Breast epithelium (tissue), 4 donors: ENCODE measurements at regions not wholly inside any gene's neighbourhood (a gene's known extent, or its start where the extent isn't known, plus 50 kb on each side); places are given as distances from the start of the nearest gene placed in this dataset.

Experiments
- DNase-seq, 2 donors: peaks; one replicate each; pipeline ENCODE4 v3.0.0-alpha.2; 2019; ENCODE audit warnings: low spot score in 2 of 2
- H3K27ac ChIP-seq, 2 donors: fragments of 200-600 bp; sonication (generic) in 1 of 2; one replicate each; pipeline ENCODE4 v1.5.1; 2016 to 2019; ENCODE audit warnings: mild to moderate bottlenecking in 1 of 2
- H3K27me3 ChIP-seq, 2 donors: fragments of 200-600 bp; sonication (generic) in 1 of 2; one replicate each; pipeline versions ENCODE4 v1.5.1 to v1.6.0; 2017 to 2019; ENCODE audit warnings: control low read depth in 1 of 2, mild to moderate bottlenecking in 1 of 2
- H3K36me3 ChIP-seq: fragments of 200-600 bp; one replicate; pipeline ENCODE4 v1.5.1; 2019
- H3K4me1 ChIP-seq, 2 donors: fragments of 200-600 bp; sonication (generic); one replicate each; pipeline ENCODE4 v1.5.1; 2016 to 2019; ENCODE audit warnings: control low read depth in 1 of 2
- H3K4me3 ChIP-seq, 3 donors: fragments of 200-600 bp; sonication (generic); 1 replicate in 2 of 3; 2 replicates in 1 of 3; pipeline ENCODE4 v1.5.1; 2016 to 2019; ENCODE audit warnings: mild to moderate bottlenecking in 3 of 3, moderate library complexity in 2 of 3
- H3K9me3 ChIP-seq, 2 donors: fragments of 200-600 bp; sonication (generic) in 1 of 2; one replicate each; pipeline ENCODE4 v1.5.1; 2016 to 2019; ENCODE audit warnings: control low read depth in 1 of 2
- POLR2A ChIP-seq: fragments of 450-650 bp; IDR thresholded peaks from one replicate; pipeline ENCODE4 v1.6.1; 2016; ENCODE audit warnings: antibody characterized with exemption, mild to moderate bottlenecking, moderate library complexity
- POLR2AphosphoS5 ChIP-seq, 3 donors: sonication (generic); formaldehyde crosslinking; IDR thresholded peaks; one replicate each; pipeline ENCODE4 v1.6.1; 2017; ENCODE audit warnings: antibody characterized with exemption in 3 of 3
- intact Hi-C: fragments of 100-400 bp; cut with DNase I; formaldehyde crosslinking; loops from one replicate; pipeline ENCODE4 v1.15.1; 2023; ENCODE audit warnings: low total_unique reads
- TF ChIP-seq, protein P1 (sequence below), 3 donors: fragments of 450-650 bp; IDR thresholded peaks; one replicate each; pipeline ENCODE4 v1.5.1; 2016 to 2017; ENCODE audit warnings: antibody characterized with exemption in 3 of 3, mild to moderate bottlenecking in 3 of 3, moderate library complexity in 3 of 3

DNA sequence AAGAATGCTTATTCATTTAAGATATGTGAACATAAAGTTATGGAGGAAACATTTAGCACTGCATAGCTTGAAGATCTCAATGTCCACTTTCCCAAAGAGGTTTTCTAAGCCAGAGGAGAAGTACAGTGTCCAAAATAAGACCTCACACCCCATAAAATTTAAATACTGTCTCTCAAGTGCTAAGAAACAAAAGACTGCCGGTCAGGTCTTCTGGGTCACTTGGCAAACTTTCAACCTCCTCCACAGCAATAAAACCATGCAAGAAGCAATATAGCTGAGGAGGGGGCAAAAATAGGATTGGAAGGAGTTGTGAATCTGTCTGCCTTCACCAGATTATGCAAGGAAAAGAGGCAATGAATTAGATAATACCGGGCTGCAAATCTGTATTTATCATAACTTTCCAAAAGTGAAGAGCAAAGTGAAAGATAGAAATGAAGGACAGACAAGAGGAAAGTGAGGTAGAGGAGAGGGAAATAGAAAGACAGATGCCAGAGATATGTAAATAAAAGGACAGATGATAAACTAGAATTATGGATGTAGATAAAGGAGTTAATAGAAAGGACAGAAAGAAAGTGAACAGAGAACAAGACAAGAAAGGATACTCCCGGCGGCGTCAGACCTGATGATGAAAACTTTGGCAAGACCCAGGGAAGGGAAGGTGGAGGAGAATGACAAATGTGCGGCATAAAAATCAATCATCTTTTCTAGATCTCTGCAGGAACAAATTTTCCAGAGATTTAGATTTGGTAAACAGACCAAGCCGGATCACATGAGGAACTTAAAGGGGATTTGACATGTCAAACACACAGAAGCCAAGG lies 152.7 kb upstream of the FAM241A start:
- Histone ChIP-seq H3K4me1 (no peaks in the 10 kb centered on the region), H3K36me3 (no peaks in the 10 kb centered on the region), H3K27ac (no peak overlapping the region), H3K27me3 (peaks cover 0 to 13% of the 10 kb centered on the region in 2 donors), H3K4me3 (no peak overlapping the region), H3K9me3 (no peaks in the 10 kb centered on the region)
- intact Hi-C loops: no loop called here
- no peak for DNase-seq
- no peak for TF ChIP-seq POLR2A
- TF ChIP-seq POLR2AphosphoS5 (IDR thresholded peaks at IDR 0.05): no peak
- TF ChIP-seq, protein P1, sequence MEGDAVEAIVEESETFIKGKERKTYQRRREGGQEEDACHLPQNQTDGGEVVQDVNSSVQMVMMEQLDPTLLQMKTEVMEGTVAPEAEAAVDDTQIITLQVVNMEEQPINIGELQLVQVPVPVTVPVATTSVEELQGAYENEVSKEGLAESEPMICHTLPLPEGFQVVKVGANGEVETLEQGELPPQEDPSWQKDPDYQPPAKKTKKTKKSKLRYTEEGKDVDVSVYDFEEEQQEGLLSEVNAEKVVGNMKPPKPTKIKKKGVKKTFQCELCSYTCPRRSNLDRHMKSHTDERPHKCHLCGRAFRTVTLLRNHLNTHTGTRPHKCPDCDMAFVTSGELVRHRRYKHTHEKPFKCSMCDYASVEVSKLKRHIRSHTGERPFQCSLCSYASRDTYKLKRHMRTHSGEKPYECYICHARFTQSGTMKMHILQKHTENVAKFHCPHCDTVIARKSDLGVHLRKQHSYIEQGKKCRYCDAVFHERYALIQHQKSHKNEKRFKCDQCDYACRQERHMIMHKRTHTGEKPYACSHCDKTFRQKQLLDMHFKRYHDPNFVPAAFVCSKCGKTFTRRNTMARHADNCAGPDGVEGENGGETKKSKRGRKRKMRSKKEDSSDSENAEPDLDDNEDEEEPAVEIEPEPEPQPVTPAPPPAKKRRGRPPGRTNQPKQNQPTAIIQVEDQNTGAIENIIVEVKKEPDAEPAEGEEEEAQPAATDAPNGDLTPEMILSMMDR (IDR thresholded peaks at IDR 0.05): no peak

DNA sequence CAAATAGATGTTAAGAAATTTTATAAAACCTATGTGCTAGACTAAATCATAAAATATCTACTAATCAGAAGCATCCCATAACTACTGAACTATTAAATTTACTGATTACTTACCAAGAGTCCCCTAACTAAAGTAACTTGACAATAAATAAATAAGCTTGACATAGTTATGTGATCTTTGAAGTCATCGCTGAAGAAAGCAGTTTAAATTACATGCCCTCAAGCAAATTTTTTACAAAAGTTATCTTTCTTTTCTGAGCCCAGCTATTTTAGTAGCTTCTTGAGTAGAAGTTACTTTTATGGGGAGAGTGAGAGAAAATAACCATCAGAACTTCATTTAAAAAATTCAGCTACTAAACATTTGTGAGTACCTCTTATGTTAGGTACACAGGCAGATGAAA lies 150.9 kb upstream of the FAM241A start:
- no peaks in the 10 kb centered on the region for H3K4me1 ChIP-seq
- TF ChIP-seq POLR2A: no peak
- H3K4me3 ChIP-seq: no peak overlapping the region
- DNase-seq: no peak
- H3K27ac ChIP-seq: no peak overlapping the region
- H3K9me3 ChIP-seq: no peaks in the 10 kb centered on the region
- intact Hi-C loops: no loop called here
- no peaks in the 10 kb centered on the region for H3K36me3 ChIP-seq
- peaks cover 0 to 15% of the 10 kb centered on the region in 2 donors for H3K27me3 ChIP-seq

DNA sequence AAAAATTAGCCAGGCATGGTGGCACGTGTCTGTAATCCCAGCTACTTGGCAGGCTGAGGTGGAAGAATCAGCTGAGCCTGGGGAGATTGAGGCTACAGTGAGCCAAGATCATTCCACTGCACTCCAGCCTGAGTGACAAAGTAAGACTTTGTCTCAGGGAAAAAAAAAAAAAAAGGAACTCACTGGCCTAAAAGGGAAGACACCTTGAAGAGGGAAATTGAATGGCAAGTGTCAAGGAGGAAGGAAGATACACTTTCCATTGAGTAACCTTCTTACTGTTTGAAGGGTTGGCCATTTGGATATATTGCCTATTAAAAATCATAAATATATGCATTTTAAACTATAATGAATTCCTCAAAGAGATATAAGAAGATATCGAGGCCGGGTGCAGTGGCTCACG lies 147.5 kb upstream of the FAM241A start:
- peaks cover 0 to 14% of the 10 kb centered on the region in 2 donors for H3K27me3 ChIP-seq
- intact Hi-C loops: no loop called here
- H3K9me3 ChIP-seq: no peaks in the 10 kb centered on the region
- no peak overlapping the region for H3K27ac ChIP-seq
- H3K4me1 ChIP-seq: no peaks in the 10 kb centered on the region
- TF ChIP-seq POLR2A: no peak
- TF ChIP-seq, protein P1 (IDR thresholded peaks at IDR 0.05): no peak
- no peak for TF ChIP-seq POLR2AphosphoS5 (IDR thresholded peaks at IDR 0.05)
- DNase-seq: no peak
- no peaks in the 10 kb centered on the region for H3K36me3 ChIP-seq
- no peak overlapping the region for H3K4me3 ChIP-seq

DNA sequence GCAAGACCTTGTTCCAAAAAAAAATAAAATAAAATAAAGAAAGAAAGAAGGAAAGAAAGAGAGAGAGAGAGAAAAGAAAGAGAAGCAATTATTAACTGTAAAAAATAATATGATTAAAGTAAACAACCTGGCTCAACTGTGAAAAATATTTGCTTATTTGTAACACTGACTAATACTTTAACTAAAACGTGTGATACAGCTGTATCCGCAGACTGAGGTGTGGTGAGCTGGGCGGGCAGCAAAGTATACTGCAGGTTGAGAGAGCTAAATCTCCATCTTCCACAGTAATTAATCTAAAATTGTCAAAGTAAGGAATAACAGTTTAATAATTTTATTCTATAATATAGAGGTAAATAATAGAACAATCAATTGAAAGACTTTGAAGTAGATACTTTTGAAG lies 145.5 kb upstream of the FAM241A start:
- TF ChIP-seq POLR2A (no peak), POLR2AphosphoS5 (IDR thresholded peaks at IDR 0.05) (no peak)
- TF ChIP-seq, protein P1 (IDR thresholded peaks at IDR 0.05): no peak
- Histone ChIP-seq H3K27ac (no peak overlapping the region), H3K9me3 (no peaks in the 10 kb centered on the region), H3K4me1 (no peaks in the 10 kb centered on the region), H3K36me3 (no peaks in the 10 kb centered on the region), H3K27me3 (peaks cover 0 to 7% of the 10 kb centered on the region in 2 donors), H3K4me3 (no peak overlapping the region)
- DNase-seq: no peak
- intact Hi-C loops: no loop called here

DNA sequence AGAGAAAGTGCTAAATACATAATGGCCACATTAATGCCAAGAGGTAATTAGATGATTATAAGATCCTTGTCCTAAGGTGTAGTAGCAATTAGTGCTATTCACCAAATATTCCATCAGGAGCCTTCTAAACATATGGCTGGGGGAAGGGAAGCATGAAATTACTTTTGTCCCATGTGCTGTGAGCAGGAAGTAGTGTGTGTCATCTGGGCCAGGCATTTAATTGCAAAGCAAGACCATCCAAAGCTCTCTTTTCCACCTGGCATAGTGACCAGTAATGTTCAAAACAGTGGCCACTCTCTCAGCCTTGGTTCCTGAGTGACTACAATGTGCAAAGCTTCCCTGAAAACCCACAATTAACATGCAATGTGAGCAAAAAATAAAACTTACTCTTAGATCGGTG lies 144.2 kb upstream of the FAM241A start:
- TF ChIP-seq POLR2AphosphoS5 (IDR thresholded peaks at IDR 0.05) (no peak), POLR2A (no peak)
- TF ChIP-seq, protein P1 (IDR thresholded peaks at IDR 0.05): no peak
- H3K4me3 ChIP-seq: no peak overlapping the region
- no peaks in the 10 kb centered on the region for H3K9me3 ChIP-seq
- no peaks in the 10 kb centered on the region for H3K36me3 ChIP-seq
- H3K4me1 ChIP-seq: no peaks in the 10 kb centered on the region
- no peak overlapping the region for H3K27ac ChIP-seq
- no peak for DNase-seq
- intact Hi-C loops: no loop called here
- H3K27me3 ChIP-seq: peaks cover 0 to 7% of the 10 kb centered on the region in 2 donors
